GM12873 (cell line): ENCODE measurements at regions not wholly inside any gene's neighbourhood (a gene's known extent, or its start where the extent isn't known, plus 50 kb on each side); places are given as distances from the start of the nearest gene placed in this dataset.

Experiments
- TF ChIP-seq, protein P1 (sequence below): IDR thresholded peaks from 2 replicates; pipeline ENCODE4 v1.5.1; 2012; ENCODE audit warnings: low read depth, mild to moderate bottlenecking, moderate library complexity, low read length, control low read depth; ENCODE audit not compliant: insufficient read depth; ENCODE audit errors: missing control alignments

- TF ChIP-seq, protein P1, sequence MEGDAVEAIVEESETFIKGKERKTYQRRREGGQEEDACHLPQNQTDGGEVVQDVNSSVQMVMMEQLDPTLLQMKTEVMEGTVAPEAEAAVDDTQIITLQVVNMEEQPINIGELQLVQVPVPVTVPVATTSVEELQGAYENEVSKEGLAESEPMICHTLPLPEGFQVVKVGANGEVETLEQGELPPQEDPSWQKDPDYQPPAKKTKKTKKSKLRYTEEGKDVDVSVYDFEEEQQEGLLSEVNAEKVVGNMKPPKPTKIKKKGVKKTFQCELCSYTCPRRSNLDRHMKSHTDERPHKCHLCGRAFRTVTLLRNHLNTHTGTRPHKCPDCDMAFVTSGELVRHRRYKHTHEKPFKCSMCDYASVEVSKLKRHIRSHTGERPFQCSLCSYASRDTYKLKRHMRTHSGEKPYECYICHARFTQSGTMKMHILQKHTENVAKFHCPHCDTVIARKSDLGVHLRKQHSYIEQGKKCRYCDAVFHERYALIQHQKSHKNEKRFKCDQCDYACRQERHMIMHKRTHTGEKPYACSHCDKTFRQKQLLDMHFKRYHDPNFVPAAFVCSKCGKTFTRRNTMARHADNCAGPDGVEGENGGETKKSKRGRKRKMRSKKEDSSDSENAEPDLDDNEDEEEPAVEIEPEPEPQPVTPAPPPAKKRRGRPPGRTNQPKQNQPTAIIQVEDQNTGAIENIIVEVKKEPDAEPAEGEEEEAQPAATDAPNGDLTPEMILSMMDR: no peak
Observed at GRCh38 chr13:106819413-106820180, 251.7 kb upstream of the ARGLU1 start.

- TF ChIP-seq, protein P1: no peak
Observed at GRCh38 chr13:106818971-106819370, 251.0 kb upstream of the ARGLU1 start.

- TF ChIP-seq, protein P1: no peak
Observed at GRCh38 chr13:106815545-106815944, 247.6 kb upstream of the ARGLU1 start.

GRCh38 chr13:106814463-106814862 is 246.5 kb upstream of the ARGLU1 start:
- TF ChIP-seq, protein P1: no peak

DNA sequence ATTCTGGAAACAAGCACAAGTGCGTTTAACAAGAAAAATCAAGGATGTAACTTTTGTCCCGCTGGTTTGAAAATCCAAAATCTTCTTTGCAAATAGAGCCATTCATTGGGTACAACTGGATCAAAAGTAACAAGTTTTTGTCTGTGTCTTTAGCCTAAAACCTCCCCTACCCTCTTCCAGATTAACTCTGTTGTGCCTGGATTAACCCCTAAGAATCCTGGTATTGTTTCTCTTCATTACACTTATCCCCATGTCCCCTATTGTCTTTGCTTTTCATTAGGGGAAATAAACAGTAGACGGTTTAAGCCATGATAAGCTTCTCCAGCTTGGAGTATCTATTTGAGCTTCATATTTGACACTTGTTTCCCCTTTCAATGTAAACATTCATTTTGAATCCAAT is 242.1 kb upstream of the ARGLU1 start:
- TF ChIP-seq, protein P1: no peak

- TF ChIP-seq, protein P1: no peak
Observed at GRCh38 chr13:106804991-106805390, 237.1 kb upstream of the ARGLU1 start.

DNA sequence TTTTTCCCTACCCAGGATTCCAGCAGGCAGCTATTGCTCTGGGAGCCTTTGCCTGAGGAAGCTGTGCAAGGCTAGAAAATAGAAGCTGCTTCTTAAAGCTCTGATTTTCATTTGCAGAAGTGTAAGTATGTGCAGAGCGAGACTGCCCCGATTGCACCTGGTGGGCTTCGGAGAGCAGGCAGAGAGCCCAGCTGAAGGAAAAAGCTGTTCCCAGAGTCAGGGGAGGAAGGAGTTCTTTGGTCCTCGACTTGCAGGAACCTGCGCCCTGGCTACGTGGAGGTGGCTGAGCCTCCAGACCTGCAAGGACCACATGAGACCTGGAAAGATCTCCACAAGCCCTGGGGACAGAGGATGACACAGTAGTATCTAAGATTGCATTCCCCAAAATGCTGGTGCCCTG is 235.0 kb upstream of the ARGLU1 start:
- TF ChIP-seq, protein P1: no peak
